ENCODE measurements at regions not wholly inside any gene's neighbourhood (a gene's known extent, or its start where the extent isn't known, plus 50 kb on each side); places are given as distances from the start of the nearest gene placed in this dataset.

DNA sequence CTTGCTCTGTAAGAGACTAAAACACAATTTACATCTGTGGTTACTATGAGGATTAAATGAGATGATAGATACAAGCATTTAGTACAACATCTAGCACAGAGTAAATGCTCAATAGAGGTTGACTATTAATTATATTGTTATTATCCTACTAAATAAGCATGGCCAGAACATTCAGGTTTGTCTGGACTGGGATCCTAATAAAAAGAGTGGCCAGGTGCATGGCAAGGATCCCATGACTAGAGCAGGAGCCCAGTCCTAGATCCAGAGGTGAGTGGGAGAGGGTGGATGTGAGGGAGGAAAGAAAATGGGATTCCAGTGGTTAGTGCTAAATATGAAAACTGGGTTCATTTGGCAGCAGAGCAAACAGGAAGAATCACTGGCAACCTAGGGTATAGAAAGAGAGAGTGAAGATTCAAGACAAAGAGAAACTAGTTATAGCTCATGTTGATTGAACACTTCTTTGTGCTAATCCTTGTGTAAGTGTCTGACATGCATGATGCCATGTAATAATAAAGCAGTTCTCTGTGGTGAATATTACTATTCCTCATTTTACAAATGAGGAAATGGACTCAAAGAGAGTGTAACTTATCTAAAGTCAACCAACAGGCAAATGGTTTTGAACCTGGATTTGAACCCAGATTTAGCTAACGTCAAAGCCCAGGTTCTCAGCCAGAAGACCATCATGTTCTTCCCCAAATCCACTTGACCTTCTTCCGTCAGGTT lies 71.1 kb upstream of the FGGY start:
- no peak for FAIRE-seq

DNA sequence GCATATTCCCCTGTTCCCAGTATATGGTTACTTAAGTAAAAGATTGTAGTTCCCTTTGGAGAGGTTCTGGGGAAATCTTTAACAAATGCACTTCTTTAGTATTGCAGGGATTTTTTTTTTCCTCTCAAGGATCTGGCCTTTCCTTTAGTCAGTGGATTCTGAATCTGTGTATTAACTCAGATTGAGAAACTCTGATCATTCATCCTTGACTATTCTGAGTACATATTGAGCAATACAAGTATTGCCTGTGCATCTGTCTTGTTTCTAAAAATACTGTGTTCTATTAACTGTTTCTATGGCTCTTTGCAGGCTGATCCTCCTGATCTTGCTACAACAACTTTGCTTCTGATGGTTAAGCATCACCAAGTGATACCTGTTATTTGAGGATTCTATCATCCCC lies 67.8 kb upstream of the FGGY start:
- peak; percentile 91 for FAIRE-seq

DNA sequence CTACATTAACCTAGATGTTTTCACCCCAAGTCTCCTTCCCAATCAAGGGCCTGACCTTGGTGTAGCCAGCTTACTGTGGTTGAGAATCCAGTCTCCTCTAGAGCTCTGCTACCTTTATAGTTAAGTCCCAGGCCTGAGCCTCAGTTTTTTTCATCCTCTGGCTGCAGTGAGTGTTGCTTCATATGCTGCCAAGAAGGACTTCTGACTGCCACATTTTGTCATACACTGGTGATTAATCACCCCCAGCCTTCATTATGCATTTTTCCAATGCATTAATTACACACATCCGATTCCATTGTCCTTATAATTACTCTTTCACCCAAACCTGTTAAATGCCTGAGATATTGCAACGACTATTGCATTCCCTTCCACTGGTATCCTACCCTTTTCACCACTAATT lies 66.3 kb upstream of the FGGY start:
- FAIRE-seq, result no peak

DNA sequence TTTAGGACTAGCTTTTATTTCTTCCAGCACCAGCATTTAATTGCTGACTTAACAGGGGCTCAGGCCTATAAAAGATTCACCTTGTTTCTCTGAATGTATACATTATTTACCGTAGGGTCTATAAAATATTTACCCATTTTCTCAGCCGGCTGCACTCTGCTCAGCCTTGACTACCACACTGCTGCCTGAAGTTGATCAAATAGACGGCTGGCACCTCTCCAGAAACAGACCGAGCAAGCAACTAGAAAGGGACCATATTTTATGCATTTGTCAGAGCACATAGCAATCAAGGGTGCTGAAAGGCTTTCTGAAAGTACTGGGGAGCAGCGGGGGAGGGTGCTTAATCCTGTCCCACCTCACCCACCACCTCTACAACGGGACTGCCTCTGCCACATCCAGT lies 64.7 kb upstream of the FGGY start:
- FAIRE-seq, result peak; percentile 99

DNA sequence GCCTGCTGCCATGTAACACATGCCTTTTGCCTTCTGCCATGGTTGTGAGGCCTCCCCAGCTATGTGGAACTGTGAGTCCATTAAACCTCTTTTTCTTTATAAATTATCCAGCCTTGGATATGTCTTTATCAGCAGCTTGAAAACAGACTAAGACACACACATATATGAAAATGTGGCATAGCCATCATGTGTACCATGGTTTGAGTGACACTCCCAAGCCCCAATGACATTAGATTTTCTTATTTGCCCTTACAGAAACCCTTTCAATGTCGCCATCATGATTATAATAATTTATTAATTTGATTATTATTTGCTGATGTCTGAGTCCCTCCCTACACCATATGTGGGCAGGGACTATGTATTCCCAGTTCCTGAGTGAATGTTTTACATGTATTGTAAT lies 63.5 kb upstream of the FGGY start:
- FAIRE-seq, result no peak

DNA sequence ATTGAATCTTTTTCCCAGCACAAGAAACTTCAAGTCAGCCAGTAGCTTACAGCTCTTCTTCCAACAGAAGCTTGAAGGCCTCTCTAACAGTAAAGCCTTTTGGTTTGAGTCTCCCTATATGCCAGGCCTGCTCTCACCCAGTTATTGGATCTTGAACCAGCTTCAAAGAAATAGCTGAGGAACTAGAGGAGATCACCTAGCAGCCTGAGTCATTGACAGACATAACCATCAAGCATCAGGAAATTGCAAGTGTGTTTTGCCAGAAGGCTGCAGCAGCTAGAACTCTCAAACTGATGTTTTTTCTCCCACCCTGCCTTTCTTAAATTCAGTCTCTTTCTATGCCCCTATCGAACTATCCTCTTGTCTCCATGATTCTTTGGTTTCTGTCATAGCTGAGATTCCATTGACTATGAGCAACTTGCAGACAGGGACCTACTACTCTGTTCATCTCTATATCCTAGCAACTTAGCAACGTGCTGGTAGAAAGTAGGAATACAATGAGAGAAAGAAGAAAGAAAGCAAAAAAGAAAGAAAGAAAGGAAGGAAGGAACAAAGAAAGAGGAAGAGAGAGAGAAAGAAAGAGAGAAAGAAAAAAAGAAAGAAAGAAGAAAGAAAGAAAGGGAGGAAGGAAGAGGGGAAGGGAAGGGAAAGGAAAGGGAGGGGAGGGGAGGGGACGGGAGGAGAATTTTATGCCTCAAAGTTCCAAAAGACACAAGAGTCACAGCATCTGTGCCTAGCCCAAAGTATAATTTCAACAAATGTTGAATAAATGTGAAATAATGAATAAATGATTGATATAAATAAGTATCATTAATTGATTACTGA lies 60.0 kb upstream of the FGGY start:
- no peak for FAIRE-seq

DNA sequence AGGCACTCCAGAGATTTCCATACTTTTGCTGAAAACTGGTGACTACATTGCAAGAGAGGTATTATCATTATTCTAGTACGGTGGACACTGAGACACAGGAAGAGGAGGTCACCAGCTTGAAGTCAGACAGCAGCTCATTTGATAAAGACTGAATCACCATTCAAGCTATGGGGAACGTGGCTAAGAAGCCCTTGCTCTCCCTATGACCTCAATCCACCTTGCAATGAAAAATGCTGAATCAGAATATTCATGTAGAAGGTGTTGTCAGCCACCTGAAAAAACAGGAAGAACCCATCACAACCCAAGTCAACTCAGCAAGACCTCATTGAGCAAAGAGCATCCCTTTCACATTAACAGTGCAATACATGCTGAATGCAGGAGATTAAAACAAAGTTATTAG lies 59.0 kb upstream of the FGGY start:
- no peak for FAIRE-seq

DNA sequence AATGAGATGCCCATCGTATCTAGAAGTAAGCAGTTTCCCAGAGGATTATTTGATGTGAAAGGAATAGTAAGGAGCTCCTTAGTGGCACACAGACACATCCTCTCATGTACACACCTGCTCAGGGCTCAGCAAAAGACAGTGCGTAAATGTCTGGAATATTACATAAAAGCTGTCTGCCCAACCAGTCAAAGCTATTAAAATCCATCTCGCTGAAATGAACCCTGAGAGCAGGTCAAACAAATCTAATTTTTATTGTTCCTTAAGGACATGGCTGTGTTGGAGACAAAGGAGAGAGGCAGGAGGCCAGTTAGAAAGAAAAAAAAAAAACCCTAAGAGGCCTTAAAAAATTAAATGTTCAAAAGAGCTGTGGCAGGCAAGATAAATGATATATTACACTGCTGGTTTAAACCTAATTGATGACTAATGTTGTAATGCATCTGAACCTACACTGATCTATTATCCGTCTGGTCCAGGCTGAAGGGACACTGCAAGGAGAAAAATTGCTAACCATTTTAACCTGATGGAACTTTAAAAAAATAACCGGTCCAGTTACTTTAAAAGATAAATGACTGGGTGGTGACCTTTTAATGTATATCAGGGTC lies 58.5 kb upstream of the FGGY start:
- no peak for FAIRE-seq

DNA sequence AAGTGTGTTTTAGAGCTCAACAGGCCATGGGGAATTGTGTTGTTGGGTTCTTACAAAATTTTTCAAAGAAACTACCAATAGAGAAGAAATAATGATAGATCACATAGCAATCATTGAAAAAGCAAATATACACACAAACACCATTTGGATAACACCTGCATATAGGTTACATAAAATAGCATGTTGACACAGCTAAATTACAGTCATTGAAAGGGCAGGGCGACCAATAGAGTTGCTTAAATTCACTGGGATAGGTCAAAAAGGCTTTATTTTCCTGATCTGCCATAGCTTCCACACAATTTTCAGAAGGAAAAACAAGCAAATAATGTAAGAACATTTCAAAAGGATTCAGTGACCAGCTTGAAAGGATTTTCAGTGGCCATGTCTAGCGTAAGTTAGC lies 57.9 kb upstream of the FGGY start:
- FAIRE-seq, result no peak

DNA sequence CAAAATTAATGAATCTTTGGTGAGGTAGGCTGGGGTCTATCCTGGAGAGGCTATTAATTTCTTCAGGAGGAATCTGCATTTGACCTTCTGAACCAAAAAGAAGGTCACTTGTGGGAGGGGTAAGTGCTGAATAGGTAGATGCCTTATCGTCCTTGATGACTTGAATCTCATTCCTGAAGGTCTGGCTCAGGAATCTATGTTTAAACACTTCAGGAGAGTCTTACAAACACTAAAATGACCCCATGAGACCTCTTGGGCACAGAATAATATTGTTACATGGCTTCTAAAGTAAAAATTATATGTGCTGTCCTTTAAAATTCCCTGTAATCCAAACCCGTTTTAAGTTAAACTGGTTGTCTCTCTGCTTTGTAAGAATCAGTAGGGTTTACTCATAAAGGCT lies 55.0 kb upstream of the FGGY start:
- FAIRE-seq, result no peak

DNA sequence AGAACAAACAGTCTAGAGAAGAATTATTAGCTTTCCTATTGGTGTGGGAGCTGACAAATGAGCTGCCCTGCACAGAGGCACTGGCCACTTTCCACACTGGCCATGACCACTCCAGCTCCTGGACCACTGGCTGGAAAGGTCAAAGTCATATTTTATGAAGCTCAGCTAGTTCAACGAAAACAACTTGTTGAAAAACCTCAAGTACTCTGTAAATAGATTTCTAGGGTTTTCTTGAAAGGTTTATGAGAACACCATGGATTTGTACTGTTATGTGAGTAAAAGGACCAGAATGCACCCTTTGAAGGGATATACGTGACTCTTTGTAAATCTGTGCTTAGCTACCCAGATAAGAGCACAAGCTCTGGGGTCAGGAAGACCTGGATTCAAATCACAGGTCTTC lies 54.5 kb upstream of the FGGY start:
- FAIRE-seq, result no peak

DNA sequence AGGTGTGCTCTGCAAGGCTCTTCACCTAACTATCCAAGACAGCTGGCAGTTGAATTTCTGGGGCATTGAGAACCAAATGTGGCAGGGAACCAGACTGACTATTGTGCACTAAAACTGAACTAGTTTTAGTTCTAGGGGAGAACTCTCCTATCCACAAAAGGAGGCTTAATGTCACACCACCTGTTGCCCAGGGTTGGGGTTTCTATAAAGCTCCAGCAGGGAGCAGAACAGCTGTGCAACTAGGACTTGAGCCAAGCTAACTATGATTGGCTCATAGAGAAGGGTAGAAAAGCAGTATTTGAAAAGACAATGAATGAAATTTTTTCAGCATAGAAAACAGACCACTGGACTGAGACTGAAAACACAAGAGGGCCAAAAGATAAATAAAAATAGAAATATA lies 53.3 kb upstream of the FGGY start:
- FAIRE-seq, result no peak

DNA sequence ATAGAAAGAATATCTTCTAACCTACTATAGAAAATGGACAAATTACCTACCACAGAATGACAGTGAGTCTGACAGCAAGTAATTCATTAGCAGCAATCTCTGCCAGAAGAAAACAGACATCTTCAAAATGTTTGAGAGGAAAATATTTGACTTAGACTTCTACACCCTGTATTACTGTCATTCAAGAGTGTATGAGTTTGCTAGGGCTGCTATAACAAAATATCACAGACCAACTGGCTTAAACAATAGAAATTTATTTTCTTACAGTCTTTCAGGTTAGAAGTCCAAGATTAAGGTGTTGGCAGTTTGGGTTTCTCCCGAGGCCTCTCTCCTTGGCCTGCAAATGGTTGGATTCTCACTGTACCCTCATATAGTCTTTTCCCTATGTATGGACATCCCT lies 52.9 kb upstream of the FGGY start:
- no peak for FAIRE-seq

DNA sequence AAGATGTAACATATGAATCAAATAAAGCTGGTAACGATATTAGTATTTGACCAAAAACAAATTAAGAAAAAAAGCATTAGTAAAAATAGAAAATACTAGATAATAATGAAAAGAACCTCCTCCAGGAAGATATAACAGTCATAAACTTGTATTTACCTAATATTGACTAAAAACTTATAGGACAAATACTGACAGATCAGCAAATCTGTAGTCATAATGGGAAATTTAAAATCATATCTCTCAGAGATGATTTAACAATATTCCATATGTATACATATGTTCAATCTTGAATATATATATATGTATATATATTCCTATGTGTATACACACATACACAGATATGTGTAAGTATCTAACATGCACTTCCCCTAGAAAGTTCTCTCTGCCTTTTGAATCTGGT lies 52.0 kb upstream of the FGGY start:
- FAIRE-seq, result no peak

All from islet of Langerhans (tissue), 1 donor.